ENCODE measurements at regions not wholly inside any gene's neighbourhood (a gene's known extent, or its start where the extent isn't known, plus 50 kb on each side); places are given as distances from the start of the nearest gene placed in this dataset.

- TF ChIP-seq POLR2AphosphoS5 (IDR thresholded peaks at IDR 0.05) (no peak), POLR2A (IDR thresholded peaks at IDR 0.05) (no peak), EP300 (IDR thresholded peaks at IDR 0.05) (no peak), CTCF (IDR thresholded peaks at IDR 0.05) (no peak)
- Histone ChIP-seq H3K4me1 (no peaks in the 10 kb centered on the region), H3K9me3 (no peaks in the 10 kb centered on the region), H3K4me3 (no peak overlapping the region), H3K36me3 (no peaks in the 10 kb centered on the region), H3K27ac (no peak overlapping the region), H3K27me3 (no peaks in the 10 kb centered on the region)
- ATAC-seq (ENCODE audit: low FRiP score in 2 of 2) = no peak
- no peak for DNase-seq
Measured at GRCh38 chr3:146715170-146715569, 110.0 kb upstream of the PLSCR5 start.

- no peak overlapping the region for H3K27ac ChIP-seq
- no peaks in the 10 kb centered on the region for H3K4me1 ChIP-seq
- DNase-seq = no peak
- no peak overlapping the region for H3K4me3 ChIP-seq
- H3K9me3 ChIP-seq = no peaks in the 10 kb centered on the region
- TF ChIP-seq POLR2A (IDR thresholded peaks at IDR 0.05) (no peak), EP300 (IDR thresholded peaks at IDR 0.05) (no peak), POLR2AphosphoS5 (IDR thresholded peaks at IDR 0.05) (no peak), CTCF (IDR thresholded peaks at IDR 0.05) (no peak)
- no peaks in the 10 kb centered on the region for H3K36me3 ChIP-seq
- 84% methylated on average over 3 of the region's 3 CpGs for WGBS, 2 donors
- no peak for ATAC-seq (ENCODE audit: low FRiP score in 2 of 2)
- H3K27me3 ChIP-seq = no peaks in the 10 kb centered on the region
Measured at GRCh38 chr3:146712806-146713205, 107.7 kb upstream of the PLSCR5 start.

GRCh38 chr3:146709969-146710368 is 104.8 kb upstream of the PLSCR5 start:
- TF ChIP-seq POLR2A (IDR thresholded peaks at IDR 0.05) (no peak), POLR2AphosphoS5 (IDR thresholded peaks at IDR 0.05) (no peak), EP300 (IDR thresholded peaks at IDR 0.05) (no peak), CTCF (IDR thresholded peaks at IDR 0.05) (no peak)
- no peak overlapping the region for H3K4me3 ChIP-seq
- no peaks in the 10 kb centered on the region for H3K9me3 ChIP-seq
- no peaks in the 10 kb centered on the region for H3K27me3 ChIP-seq
- H3K4me1 ChIP-seq = no peaks in the 10 kb centered on the region
- DNase-seq (no peak), ATAC-seq (ENCODE audit: low FRiP score in 2 of 2) (peak in 1 of 2 donors; percentile 71)
- no peak overlapping the region for H3K27ac ChIP-seq
- H3K36me3 ChIP-seq = no peaks in the 10 kb centered on the region
- WGBS, 2 donors = 58 to 65% methylated on average over 3 of the region's 3 CpGs

GRCh38 chr3:146705225-146705624 is 100.1 kb upstream of the PLSCR5 start:
- Histone ChIP-seq H3K27ac (no peak overlapping the region), H3K4me1 (no peaks in the 10 kb centered on the region), H3K9me3 (no peaks in the 10 kb centered on the region), H3K4me3 (no peak overlapping the region), H3K27me3 (no peaks in the 10 kb centered on the region), H3K36me3 (no peaks in the 10 kb centered on the region)
- WGBS, 2 donors = 33 to 40% methylated on average over 2 of the region's 2 CpGs
- no peak for ATAC-seq (ENCODE audit: low FRiP score in 2 of 2)
- no peak for TF ChIP-seq POLR2A (IDR thresholded peaks at IDR 0.05)
- TF ChIP-seq CTCF (IDR thresholded peaks at IDR 0.05) = no peak
- no peak for TF ChIP-seq EP300 (IDR thresholded peaks at IDR 0.05)
- TF ChIP-seq POLR2AphosphoS5 (IDR thresholded peaks at IDR 0.05) = no peak
- DNase-seq = no peak

- Histone ChIP-seq H3K27ac (no peak overlapping the region), H3K4me1 (no peaks in the 10 kb centered on the region), H3K4me3 (no peak overlapping the region), H3K9me3 (no peaks in the 10 kb centered on the region), H3K36me3 (no peaks in the 10 kb centered on the region), H3K27me3 (no peaks in the 10 kb centered on the region)
- DNase-seq (no peak), ATAC-seq (ENCODE audit: low FRiP score in 2 of 2) (no peak)
- TF ChIP-seq POLR2A (IDR thresholded peaks at IDR 0.05) = no peak
- no peak for TF ChIP-seq POLR2AphosphoS5 (IDR thresholded peaks at IDR 0.05)
- TF ChIP-seq EP300 (IDR thresholded peaks at IDR 0.05) = no peak
- no peak for TF ChIP-seq CTCF (IDR thresholded peaks at IDR 0.05)
- WGBS, 2 donors = 85 to 86% methylated on average over 5 of the region's 5 CpGs
Measured at GRCh38 chr3:146702237-146702636, 97.1 kb upstream of the PLSCR5 start.
